Colon (tissue), 2 donors: ENCODE measurements at regions not wholly inside any gene's neighbourhood (a gene's known extent, or its start where the extent isn't known, plus 50 kb on each side); places are given as distances from the start of the nearest gene placed in this dataset.
"Not testable (repeated sequence)": the region's sequence is repeated elsewhere in the genome, so short reads cannot be mapped to it uniquely, and the experiment has no call there.

Experiments
- FAIRE-seq: peaks from 2 replicates; lab custom pipeline; 2012; peaks lifted over from hg19 to GRCh38; lab: Jason Lieb, UNC
- donor health status: control.
- donor health status: control.

DNA sequence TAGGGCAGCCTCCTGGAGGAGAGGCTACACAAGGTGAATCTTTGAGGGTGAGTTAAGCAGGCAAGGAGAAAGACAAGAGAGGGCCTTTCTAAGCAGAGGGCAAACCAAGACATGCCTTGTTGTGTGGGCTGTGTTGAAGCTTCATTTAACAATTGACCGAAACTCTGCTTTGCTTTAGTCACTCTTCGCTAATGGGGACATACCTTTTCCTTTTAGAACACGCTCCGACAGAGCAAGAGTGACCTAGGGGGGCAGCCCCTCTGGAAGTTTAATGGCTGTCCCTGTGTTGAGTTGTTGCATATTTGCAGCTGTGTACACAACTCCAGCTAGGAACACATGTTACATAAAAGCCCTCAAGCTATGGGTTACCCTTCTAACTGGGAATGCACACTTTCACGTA is 218.1 kb upstream of the WWC1 start:
- FAIRE-seq: no peak

DNA sequence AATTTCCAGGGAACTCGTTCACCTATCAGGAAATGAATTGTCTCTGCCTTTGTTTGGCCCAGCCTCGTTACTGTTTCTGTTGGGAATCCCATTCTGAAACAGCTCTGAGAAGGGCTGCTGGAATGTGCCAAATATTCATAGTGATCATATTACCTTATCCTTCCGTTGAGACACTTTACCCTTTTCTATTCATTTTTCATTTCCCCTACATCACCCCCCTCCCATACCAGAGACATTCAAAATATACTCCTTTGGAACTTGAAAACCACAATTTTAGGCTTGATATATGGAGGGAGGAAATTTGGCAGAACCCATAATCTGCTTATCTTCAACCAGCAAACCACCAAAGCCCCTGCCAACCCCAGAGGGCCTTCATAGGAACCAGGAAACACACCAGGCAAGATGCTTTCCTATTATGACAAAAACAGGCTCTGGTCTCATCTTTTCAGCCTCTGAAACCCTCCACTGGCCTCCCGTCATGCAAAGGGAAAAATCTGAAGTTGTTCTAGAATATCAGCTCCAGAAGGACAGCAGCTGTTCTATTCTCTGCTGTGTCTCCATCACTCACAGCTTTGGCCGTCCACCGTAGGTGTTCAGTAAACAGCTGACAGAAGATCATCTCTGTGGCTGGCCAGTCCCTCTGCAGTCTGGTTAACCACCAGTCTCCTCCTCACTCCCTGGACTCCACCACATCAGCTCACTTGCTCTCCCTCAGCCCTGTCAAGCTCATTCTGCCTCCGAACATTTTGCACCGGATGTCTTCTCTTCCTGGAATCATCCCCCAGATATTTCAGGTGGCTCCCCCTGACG is 217.2 kb upstream of the WWC1 start:
- no peak for FAIRE-seq

DNA sequence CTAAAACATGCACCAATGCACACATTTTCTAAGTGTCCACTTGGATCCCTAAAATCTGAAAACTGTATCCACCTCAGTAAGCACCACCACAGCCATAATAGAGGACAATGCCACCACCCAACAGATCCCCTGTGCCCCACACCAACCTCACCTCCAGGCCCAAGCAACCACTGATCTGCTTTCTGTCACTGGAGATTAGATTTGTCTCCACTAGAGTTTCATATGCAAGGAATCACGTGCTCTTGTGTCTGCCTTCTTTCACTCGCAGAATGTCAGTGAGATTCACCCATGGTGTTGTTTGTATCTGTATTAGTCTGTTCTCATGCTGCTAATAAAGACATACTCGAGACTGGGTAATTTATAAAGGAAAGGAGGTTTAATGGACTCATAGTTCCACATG is 216.1 kb upstream of the WWC1 start:
- FAIRE-seq: no peak

DNA sequence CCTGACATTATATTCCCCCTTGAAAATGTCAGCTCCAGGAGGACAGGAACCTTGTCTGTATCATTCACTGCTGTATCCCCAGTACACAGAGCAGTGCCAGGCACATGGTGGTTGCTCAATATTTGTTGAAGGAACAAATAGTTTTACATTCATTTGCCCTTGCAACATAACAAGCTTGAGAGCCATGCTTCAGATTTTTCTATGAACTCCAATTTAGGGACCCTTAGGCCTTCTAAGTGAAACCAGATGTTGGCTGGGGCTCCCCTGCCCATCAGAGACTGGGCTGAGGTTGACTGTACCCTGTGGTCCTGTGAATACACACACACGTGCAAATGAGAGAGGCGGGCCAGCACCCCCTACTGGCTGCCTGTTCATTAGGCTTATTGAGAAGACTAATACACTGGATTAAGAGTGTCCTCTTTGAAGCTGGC is 214.9 kb upstream of the WWC1 start:
- FAIRE-seq: no peak

DNA sequence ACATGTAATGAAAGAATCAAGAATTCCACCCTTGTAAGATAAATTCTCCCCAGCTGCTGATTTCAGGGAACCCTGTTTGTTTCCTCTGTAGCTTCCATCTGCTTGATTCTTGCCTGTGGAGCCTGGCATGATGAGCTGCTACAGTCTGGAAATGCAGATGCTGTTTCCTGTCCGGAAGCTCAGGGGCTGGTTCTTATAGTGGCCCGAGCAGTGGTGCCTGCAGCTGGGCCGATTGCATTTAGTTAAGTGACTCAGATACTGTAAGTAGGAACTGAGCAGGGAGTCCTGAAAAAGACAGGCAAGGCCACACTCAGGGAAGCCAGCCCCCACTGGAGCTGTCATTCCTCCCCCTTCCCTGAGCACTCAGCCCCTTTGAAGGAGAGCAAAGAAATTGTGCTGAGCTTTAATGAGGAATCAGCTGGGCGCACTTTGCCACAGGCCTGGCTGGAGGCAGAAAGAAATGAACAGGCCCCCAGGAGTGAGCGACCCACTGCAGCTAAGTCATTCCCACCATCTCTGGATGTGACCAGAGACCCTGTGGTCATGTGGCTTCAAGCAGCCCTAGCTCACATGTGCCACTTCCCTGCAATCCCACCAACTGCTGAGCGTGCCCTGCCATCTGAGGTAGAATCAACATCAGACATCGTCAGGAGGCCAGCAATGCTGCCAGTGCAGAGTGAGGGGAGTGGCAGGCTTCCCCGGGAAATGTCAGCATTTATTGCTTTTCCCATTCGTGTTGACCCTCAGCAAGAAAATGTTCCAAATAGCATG is 206.0 kb upstream of the WWC1 start:
- FAIRE-seq: no peak

DNA sequence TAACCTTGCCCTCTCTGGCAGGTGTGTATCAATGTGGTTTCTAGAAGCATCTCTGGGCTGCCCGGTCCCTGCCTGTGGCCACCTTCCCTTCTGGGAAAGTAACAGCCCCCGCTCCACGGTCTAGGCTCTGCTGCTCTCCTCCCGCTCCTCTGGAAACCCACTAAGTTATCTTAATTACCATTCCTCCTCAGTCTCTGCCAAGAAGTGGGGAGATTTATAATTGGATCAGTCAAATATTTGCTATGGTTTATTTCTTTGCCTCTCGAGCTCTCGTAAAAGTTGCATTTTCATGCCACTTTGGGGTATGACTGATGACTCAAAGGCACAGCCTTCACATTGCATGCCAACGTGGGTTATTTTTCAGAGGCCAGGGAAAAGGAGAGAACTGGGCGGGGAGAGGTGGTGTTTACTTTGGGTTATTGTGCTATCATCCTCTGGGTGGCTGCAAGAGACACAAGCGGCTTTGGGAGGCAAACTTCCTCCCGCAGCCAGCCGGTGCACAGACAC is 205.3 kb upstream of the WWC1 start:
- no peak for FAIRE-seq

DNA sequence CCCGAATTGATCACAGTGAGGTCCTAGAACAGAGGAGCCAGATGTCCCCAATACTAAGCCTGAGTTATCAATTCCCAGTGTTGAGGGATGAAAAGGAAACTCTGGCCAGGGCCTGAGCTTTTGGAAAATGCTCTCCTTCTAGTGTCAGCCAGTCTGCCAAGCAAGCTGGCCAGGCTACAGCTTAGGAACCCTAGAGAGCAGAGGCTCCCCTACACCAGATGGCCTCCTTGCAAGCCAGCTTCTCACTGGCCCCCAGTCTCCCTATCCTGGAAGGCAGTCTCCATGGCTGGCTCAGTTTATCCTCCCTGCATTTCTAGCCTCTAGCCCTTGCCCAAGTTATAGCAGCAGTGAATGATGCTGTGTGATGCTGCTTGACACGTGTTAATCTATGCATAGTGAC is 204.7 kb upstream of the WWC1 start:
- no peak for FAIRE-seq

DNA sequence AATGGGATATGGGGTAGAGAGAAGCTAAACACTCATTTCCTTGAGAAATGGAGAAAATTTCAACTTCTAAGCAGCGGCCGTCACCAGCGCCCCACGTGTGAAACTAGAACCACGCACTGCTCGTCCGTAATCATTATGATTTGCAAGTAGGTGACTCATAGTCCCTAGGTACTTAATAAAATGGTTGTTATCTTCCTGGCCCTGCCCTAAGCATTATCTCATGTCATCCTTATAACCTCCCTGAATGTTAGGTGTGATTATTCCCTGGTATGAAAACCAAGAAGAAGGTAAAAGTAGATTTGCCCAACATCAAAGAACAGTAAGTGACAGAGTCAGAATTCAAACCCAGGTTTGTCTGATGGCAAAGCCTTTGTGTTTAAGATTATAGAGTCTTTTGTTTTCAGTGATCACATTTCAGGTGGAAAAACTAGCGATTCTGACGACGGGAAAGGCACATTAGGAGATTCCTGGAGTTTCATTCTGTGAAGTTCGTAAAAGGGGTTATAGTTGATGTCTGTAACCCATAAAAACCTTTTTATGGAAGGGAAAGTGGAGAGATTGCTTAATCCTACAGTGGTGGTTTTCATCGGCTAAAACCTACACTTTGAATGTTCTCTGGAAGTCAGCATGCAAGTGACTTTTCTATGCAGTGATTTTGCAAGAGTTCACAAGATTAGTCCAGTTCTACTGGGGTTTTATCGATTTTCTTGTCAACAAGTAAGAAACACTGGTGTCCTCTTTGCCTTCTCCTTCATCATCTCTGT is 202.9 kb upstream of the WWC1 start:
- no peak for FAIRE-seq

DNA sequence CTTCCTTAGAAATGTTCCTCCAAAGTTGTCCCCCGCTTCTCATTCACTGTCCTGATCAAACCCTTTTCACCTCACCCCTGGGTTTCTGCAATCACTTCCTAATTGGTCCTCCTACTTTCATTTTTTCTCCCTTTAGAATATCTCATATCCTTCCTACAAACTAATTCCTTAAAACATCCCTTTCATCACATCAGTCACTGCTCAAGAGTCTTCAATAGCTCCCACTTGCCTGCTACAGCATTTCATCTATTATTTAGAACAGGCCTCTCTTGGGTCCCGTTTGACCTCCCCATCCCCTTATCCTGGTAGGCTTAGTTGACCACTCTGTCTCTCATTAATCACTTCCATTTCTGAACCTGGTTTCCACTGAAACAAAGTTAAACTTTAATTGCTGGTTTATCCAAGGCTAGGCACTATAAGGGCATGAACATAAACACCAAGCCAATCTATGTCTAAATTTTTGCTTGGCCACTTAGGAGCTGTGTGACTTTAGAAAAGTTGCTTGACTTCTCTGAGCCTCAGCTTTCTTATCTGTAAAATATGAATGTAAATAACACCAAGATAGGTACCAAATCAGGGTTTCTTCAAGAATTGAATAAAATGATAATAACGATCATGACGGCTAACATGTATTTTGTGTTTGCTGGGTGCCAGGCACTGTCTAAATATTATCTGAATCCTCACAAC is 202.1 kb upstream of the WWC1 start:
- no peak for FAIRE-seq

DNA sequence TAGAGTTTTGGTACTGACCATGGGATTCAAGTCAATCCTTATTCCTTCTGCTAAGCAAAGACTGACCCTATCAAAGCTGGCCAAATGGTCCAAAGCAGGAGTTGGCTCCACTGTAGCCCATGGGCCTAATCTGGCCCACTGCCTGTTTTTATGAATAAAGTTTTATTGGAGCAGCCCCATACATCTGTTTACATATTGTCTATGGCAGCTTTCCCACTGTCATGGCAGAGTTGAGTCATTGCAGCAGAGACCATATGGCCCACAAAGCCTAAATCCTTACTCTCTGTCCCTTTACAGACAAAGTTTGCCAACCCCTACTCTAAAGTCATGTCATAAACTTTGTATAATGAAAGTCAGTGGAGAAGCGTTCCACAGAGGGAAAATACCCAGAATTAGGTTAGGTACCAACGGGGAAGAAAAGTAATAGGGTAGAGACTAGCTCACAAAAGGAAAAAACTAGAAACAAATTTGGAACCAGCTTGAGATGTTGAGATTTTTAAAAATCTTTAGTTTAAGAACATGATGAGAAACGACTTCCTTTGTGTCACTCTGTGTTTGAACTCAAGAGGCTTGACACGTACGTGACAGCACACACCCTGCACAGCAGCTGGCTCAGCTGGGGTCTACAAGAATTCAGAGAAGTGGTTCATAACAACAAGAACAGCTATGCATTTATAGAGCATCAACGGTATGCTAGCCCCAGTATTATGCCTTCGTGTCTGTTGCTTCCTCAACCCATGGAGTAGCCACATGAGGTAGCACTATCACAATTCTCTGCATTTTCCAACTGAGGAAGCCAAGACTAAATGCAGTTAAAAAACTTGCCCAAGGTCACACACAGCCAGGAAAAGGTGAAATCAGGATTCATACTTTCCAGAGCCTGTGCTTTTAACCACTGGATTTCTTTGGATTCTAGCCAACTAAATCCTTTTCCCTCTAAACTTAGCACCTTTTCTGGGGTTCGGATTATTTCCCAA is 198.9 kb upstream of the WWC1 start:
- FAIRE-seq: no peak

DNA sequence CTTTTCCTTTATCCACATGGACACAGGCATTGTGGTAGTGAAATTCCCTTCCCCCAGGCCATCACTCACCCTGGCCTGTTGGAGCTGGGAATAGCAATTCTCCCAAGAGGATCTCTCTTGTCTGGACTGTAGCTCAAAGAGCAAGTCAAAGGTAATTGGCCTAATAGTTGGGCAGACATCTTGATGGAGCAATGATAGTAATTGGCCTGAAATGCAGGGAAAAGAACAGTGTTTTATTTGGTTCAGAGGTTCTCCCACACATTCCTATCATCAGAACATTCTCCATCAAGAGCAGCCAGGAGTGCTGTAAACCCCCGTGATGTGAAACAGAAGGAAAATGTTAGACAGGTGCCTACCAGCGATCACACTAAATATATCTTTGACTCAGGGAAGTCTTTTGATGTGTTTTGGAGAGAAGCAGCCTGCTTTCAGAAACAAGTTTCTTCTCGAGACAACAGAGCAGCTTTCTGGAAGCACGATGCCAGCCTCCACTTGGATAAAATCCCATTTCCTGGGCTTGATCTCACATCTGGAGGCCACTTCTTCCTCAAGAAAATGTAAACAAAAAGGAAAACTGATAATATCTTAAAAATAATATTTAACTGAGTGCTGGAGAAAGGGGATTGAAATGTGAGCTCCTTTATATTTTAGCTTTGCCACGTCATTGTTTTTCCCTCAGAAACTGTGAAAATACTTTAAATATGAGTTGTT is 198.1 kb upstream of the WWC1 start:
- FAIRE-seq: no peak

DNA sequence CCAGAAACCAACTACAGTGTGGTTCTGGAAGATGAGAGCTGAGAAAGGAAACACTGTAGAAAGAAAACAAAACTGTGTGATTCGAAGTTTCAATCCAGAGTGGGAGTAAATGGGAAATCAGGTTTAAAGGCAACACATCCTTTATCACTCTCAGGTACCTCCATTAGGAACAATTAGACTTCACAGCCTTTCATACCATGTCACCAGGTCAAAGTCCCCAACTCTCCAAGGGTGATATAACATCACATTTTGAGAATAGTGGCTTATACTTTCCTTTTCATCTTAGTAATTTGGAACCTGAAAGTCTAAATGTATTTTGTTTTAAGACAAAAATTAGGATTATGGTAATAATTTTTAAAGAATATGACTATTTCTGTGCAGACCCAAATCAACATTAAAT is 194.9 kb upstream of the WWC1 start:
- FAIRE-seq: no peak

DNA sequence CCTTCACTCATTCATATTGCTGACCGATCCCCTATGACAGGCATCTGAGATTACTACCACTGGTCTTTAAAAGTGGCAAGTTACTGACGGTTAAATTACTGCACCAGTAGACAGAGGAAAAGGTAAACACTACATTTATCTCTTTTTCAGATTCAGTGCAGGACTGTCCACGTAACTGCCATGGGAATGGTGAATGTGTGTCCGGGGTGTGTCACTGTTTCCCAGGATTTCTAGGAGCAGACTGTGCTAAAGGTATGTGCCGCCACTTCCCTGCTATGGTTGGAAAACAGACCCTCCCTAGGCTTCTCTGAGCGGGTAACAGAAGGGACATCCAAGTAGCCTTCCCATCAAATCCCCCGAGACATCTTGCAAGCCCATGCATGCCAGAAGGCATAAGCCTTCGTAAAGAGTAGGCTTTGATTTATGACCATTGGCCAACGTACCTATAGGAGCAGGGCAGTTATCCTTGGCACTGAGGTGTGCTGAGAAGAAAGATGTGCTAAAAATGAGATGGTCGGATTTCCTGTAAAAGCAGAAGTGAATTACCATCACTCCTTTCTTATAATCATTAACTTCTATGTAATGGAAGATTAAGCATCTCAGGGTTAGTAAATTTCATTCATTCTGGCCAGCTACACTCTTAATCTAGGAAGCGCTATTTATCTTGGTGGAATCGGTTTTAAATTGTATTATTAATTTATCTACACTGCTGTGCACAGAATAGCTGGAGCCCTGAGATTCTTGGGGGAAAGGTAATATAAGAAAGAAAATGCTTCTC is 193.4 kb upstream of the WWC1 start:
- FAIRE-seq: no peak

DNA sequence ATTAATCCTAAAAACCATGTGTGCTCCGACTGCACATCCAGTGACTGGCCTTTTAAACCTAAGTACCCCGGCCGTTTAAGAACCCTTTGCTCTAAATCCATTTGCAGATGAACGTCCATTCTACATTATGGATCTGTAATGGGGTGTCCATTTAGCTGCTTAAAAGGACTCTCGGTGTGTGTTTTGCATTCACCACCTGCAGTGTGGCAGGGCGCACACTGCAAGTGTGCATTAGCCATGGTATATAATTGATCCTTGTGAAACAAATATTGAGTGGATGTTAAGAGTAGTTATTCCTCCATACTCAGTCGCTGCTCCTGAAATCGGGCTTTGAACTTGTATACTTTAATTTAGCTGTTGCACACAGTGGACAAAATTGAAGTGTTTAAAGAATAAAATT is 190.1 kb upstream of the WWC1 start:
- FAIRE-seq: no peak

DNA sequence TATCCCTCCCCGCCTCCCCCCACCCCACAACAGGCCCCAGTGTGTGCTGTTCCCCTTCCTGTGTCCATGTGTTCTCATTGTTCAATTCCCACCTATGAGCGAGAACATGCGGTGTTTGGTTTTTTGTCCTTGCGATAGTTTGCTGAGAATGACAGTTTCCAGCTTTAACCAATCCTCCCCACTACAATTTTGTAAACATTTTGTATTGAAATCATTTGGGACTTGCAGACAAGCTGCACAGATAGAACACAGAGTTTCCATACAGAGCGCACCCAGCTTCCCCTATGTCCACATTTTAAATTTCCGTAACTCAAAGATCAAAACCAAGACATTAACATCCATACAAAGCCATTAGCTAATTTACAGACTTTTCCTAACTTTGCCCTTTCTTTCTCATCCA is 188.4 kb upstream of the WWC1 start:
- FAIRE-seq: not testable (repeated sequence)

DNA sequence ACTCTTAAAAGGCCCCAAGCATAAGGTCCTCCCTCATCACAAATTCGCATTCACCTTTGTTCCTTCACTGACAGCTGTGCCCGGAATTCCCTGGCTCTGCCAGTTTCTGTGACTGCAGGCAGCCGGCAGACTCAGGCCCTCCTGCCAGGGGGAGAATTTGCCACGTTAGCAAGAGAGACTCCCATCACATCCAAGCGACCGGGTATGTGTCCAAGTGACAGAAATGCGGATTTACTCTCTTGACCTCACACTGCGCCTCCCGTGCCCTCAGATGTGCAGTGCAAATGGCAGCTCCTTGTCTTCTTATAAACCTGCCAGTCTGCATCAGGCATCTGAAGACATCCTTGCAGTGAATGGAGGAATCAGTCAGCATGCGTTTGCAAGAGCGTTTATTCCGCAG is 187.1 kb upstream of the WWC1 start:
- FAIRE-seq: no peak

DNA sequence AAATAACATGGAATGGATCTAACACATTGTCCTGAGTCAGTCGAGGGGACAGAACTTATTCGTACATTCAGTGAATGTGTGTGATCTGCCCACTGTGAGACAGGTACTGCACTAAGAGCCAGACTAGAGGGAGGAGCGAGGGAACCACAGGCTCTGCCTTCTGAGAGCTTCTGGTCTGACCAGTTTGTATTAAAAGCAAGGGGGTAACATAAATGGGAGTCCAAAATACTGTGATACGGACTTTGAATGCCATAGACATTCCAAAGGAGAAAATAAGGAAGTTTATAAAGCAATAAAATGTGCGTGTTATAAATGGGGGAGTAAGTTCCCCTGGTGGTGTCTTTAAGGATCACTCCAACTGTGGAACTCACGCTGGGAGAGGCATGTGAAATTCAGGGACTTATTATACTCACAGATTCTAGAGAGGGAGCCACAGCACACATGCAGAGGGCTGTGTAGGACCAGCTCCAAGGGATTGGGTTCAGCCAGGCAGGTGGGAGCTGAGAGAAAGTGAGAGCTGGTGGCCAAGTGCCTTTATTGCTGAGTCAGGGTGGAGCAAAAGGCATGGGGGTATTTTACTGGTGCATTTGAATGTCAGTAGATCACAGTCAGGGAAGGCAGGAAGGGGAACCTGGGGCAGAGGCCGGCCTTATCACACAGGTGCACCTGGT is 186.5 kb upstream of the WWC1 start:
- FAIRE-seq: no peak

DNA sequence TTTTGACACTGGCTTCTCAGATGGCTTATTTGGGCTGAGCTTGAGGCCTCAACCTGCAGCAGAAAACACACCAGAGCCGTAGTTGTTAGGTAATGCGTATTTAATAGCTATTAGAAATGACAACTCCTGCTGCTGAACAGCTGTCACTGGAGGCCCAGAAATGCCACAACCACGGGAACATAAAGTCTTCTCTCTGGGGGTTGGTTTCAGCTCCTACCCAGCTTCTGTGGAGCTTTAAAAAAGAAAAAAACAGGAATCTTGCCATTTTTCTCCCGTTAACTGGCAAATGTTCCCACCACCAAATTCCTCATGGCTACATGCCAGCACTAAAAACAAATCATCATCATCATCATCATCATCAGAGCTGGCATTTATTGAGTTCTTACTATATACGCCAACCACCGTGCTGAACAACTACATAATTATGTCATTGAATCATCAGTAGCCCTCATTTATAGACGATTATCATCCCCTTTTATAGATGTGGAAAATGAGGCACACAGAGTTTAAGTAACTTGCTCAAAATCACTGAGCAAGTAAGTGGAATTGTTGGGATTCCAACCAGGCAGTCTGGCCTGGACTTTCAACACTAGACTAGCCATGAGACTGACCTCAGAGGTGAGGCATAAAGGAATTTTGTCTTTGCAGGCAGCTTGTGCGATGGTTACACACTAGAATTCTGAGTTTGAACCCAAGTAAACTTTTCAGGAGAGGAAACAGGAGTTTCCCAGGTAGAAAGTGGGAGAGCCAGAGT is 185.3 kb upstream of the WWC1 start:
- no peak for FAIRE-seq
